ENCODE measurements at regions not wholly inside any gene's neighbourhood (a gene's known extent, or its start where the extent isn't known, plus 50 kb on each side); places are given as distances from the start of the nearest gene placed in this dataset.

GRCh38 chr6:154895841-154896240 lies 99.3 kb upstream of the TIAM2 start:
- TF ChIP-seq OSR1 (CRISPR knock-in tag; IDR thresholded peaks at IDR 0.05): no peak
- TF ChIP-seq ESRRG (CRISPR knock-in tag; IDR thresholded peaks at IDR 0.05): no peak
- TF ChIP-seq ZFP30 (CRISPR knock-in tag; IDR thresholded peaks at IDR 0.05): no peak
- TF ChIP-seq RARB (CRISPR knock-in tag; IDR thresholded peaks at IDR 0.05): no peak
- TF ChIP-seq, protein P1, sequence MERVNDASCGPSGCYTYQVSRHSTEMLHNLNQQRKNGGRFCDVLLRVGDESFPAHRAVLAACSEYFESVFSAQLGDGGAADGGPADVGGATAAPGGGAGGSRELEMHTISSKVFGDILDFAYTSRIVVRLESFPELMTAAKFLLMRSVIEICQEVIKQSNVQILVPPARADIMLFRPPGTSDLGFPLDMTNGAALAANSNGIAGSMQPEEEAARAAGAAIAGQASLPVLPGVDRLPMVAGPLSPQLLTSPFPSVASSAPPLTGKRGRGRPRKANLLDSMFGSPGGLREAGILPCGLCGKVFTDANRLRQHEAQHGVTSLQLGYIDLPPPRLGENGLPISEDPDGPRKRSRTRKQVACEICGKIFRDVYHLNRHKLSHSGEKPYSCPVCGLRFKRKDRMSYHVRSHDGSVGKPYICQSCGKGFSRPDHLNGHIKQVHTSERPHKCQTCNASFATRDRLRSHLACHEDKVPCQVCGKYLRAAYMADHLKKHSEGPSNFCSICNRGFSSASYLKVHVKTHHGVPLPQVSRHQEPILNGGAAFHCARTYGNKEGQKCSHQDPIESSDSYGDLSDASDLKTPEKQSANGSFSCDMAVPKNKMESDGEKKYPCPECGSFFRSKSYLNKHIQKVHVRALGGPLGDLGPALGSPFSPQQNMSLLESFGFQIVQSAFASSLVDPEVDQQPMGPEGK (CRISPR knock-in tag; IDR thresholded peaks at IDR 0.05; ENCODE audit: borderline replicate concordance): no peak
- no peak for TF ChIP-seq ZFP3 (CRISPR knock-in tag; IDR thresholded peaks at IDR 0.05)
- no peak for TF ChIP-seq POU6F1 (CRISPR knock-in tag; IDR thresholded peaks at IDR 0.05; ENCODE audit: borderline replicate concordance, low read depth)
- TF ChIP-seq ZC3H10 (CRISPR knock-in tag; IDR thresholded peaks at IDR 0.05): no peak
- no peak for TF ChIP-seq ARNTL (CRISPR knock-in tag; IDR thresholded peaks at IDR 0.05; ENCODE audit: borderline replicate concordance, low read depth)
- TF ChIP-seq ZNF8 (CRISPR knock-in tag; IDR thresholded peaks at IDR 0.05): no peak

Measured in SK-N-SH treated with all-trans-retinoic acid at 6 μM for 48 hours (cell line).